Testis (tissue), 2 donors: ENCODE measurements at regions not wholly inside any gene's neighbourhood (a gene's known extent, or its start where the extent isn't known, plus 50 kb on each side); places are given as distances from the start of the nearest gene placed in this dataset.

Experiments used
- DNase-seq: peaks from one replicate; pipeline ENCODE4 v3.0.0-alpha.2; 2019
- H3K27ac ChIP-seq, 2 donors: fragments of 200-600 bp; sonication (generic); one replicate each; pipeline ENCODE4 v1.5.1; 2019
- H3K27me3 ChIP-seq: fragments of 200-600 bp; sonication (generic); one replicate; pipeline ENCODE4 v1.5.1; 2019
- H3K36me3 ChIP-seq: fragments of 200-600 bp; sonication (generic); one replicate; pipeline ENCODE4 v1.5.1; 2017; ENCODE audit warnings: low read depth; ENCODE audit errors: missing control alignments
- H3K4me1 ChIP-seq: fragments of 200-600 bp; sonication (generic); one replicate; pipeline ENCODE4 v1.5.1; 2019
- H3K4me3 ChIP-seq, 2 donors: fragments of 200-600 bp; sonication (generic); one replicate each; pipeline ENCODE4 v1.5.1; 2017 to 2019
- H3K9me3 ChIP-seq: fragments of 200-600 bp; sonication (generic); one replicate; pipeline ENCODE4 v1.5.1; 2017
- CTCF ChIP-seq, 3 experiments: fragments of 450-650 bp in 2 of 3; fragments of 200-600 bp in 1 of 3; sonication (generic) in 1 of 3; IDR thresholded peaks; one replicate each; pipeline ENCODE4 v1.5.1; 2016 to 2019; ENCODE audit warnings: antibody characterized with exemption in 3 of 3, mild to moderate bottlenecking in 2 of 3, moderate library complexity in 1 of 3
- POLR2A ChIP-seq: fragments of 450-650 bp; IDR thresholded peaks from one replicate; pipeline ENCODE4 v1.6.1; 2017; ENCODE audit warnings: antibody characterized with exemption, mild to moderate bottlenecking, moderate library complexity
- WGBS, 2 donors: methylation state at CpG; one replicate each; pipeline ENCODE4 v1.1.5; 2018; 5-methylcytosine and 5-hydroxymethylcytosine counted together
- intact Hi-C: fragments of 100-400 bp; cut with DNase I; formaldehyde crosslinking; loops from one replicate; pipeline ENCODE4 v1.15.1; 2023; ENCODE audit warnings: low total_unique reads

- Histone ChIP-seq H3K4me3 (no peak overlapping the region), H3K4me1 (no peaks in the 10 kb centered on the region), H3K27me3 (no peaks in the 10 kb centered on the region), H3K27ac (no peak overlapping the region), H3K36me3 (no peaks in the 10 kb centered on the region), H3K9me3 (no peaks in the 10 kb centered on the region)
- no peak for DNase-seq
- intact Hi-C loops, result no loop called here
- TF ChIP-seq CTCF (IDR thresholded peaks at IDR 0.05) (no peak), POLR2A (no peak)
- 63 to 67% methylated on average over 3 of the region's 3 CpGs for WGBS, 2 donors
These were observed 99.9 kb downstream of the PLK2 start for GRCh38 chr5:58359981-58360380.

- TF ChIP-seq POLR2A (no peak), CTCF (IDR thresholded peaks at IDR 0.05) (no peak)
- Histone ChIP-seq H3K27ac (no peak overlapping the region), H3K9me3 (no peaks in the 10 kb centered on the region), H3K27me3 (no peaks in the 10 kb centered on the region), H3K36me3 (no peaks in the 10 kb centered on the region), H3K4me1 (no peaks in the 10 kb centered on the region), H3K4me3 (no peak overlapping the region)
- intact Hi-C loops, result no loop called here
- no peak for DNase-seq
- 74 to 81% methylated on average over 9 to 11 of the region's 11 CpGs for WGBS, 2 donors
These were observed 101.2 kb downstream of the PLK2 start for GRCh38 chr5:58358501-58359178.

GRCh38 chr5:58357799-58358500 is 101.9 kb downstream of the PLK2 start:
- 86 to 88% methylated on average over 4 of the region's 4 CpGs for WGBS, 2 donors
- Histone ChIP-seq H3K4me1 (no peaks in the 10 kb centered on the region), H3K4me3 (no peak overlapping the region), H3K27ac (no peak overlapping the region), H3K9me3 (no peaks in the 10 kb centered on the region), H3K27me3 (no peaks in the 10 kb centered on the region), H3K36me3 (no peaks in the 10 kb centered on the region)
- intact Hi-C loops, result no loop called here
- no peak for TF ChIP-seq POLR2A
- TF ChIP-seq CTCF (IDR thresholded peaks at IDR 0.05), result no peak
- no peak for DNase-seq

- TF ChIP-seq CTCF (IDR thresholded peaks at IDR 0.05), result no peak
- TF ChIP-seq POLR2A, result no peak
- Histone ChIP-seq H3K9me3 (no peaks in the 10 kb centered on the region), H3K4me3 (no peak overlapping the region), H3K4me1 (no peaks in the 10 kb centered on the region), H3K36me3 (no peaks in the 10 kb centered on the region), H3K27me3 (no peaks in the 10 kb centered on the region), H3K27ac (no peak overlapping the region)
- no peak for DNase-seq
- intact Hi-C loops, result no loop called here
- WGBS, 2 donors, result 89 to 91% methylated on average over 2 of the region's 2 CpGs
These were observed 102.8 kb downstream of the PLK2 start for GRCh38 chr5:58357121-58357520.

GRCh38 chr5:58356662-58357061 is 103.2 kb downstream of the PLK2 start:
- no peak for TF ChIP-seq POLR2A
- TF ChIP-seq CTCF (IDR thresholded peaks at IDR 0.05), result no peak
- Histone ChIP-seq H3K27me3 (no peaks in the 10 kb centered on the region), H3K4me1 (no peaks in the 10 kb centered on the region), H3K9me3 (no peaks in the 10 kb centered on the region), H3K36me3 (no peaks in the 10 kb centered on the region), H3K27ac (no peak overlapping the region), H3K4me3 (no peak overlapping the region)
- DNase-seq, result no peak
- intact Hi-C loops, result no loop called here
- 86 to 96% methylated on average over 4 of the region's 4 CpGs for WGBS, 2 donors
